Heart left ventricle (tissue), 13 donors: ENCODE measurements at regions not wholly inside any gene's neighbourhood (a gene's known extent, or its start where the extent isn't known, plus 50 kb on each side); places are given as distances from the start of the nearest gene placed in this dataset.

Source experiments
- POLR2A ChIP-seq, 2 donors: fragments of 450-650 bp; IDR thresholded peaks; one replicate each; pipeline ENCODE4 v1.6.1; 2017; ENCODE audit warnings: antibody characterized with exemption in 2 of 2, mild to moderate bottlenecking in 2 of 2, moderate library complexity in 2 of 2
- TF ChIP-seq, protein P1 (sequence below), 12 donors: fragments of 200-600 bp; sonication (generic) in 4 of 12; IDR thresholded peaks; one replicate each; pipeline versions ENCODE4 v1.5.0 to v1.8.0; 2018 to 2022; ENCODE audit warnings: antibody characterized with exemption in 12 of 12, mild to moderate bottlenecking in 5 of 12
- donor health status: ischemic (EF 13 %, LVEDD 7.1; RV severe dilation, severe dysfunction).
- donor health status: DM: no; HTN: yes; CAD: no.
- donor health status: DM: no; HTN: no; CAD: no.
- donor health status: ischemic (EF 25% LVEDD 6.9; RV normal size, moderate dysfunction).
- donor health status: ischemic (EF 25% LVEDD 5.7; RV mildly dilated, moderate dysfunction).
- donor health status: ischemic (EF 35%, LVEDD 5.7; RV mildly dilated, moderate dysfunction).
- donor health status: nonischemic (EF 11% LVEDD 7.7; RV severe dilation, severe dysfunction).
- donor health status: DM: yes; HTN: yes; CAD: no.
- donor health status: PGD.
- donor health status: ischemic (EF 29% LVEDD 5.4; RV normal size, mild dysfunction).
- donor health status: nonischemic (EF 23%, LVEDD 6.1; RV moderate dilation, normal function).

DNA sequence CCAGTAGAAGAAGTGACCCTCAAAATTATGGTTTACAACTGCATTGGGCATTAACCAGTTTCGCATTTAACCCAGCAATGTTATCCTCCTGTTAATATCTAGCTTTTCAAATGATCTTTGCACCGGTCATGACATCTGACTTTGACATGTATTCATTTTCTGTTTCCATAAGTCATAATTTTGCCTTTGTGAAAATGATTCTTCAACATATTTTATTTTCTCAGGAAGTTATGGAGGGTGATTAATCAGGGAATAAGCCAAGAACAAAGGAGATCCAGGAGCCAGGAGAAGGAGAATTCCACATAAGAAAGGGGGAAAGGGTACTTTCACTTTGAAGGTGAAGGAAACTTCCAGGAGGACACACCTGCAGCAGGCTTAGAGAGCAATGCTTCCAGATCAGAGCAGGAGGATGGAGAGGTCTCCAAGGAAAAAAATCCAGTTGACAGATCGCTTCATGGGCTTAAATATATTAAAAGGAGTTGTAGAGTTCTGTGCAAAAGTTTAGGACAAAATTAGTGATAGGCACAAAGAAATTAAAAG is 92.1 kb upstream of the FAM3C start:
- TF ChIP-seq, protein P1, sequence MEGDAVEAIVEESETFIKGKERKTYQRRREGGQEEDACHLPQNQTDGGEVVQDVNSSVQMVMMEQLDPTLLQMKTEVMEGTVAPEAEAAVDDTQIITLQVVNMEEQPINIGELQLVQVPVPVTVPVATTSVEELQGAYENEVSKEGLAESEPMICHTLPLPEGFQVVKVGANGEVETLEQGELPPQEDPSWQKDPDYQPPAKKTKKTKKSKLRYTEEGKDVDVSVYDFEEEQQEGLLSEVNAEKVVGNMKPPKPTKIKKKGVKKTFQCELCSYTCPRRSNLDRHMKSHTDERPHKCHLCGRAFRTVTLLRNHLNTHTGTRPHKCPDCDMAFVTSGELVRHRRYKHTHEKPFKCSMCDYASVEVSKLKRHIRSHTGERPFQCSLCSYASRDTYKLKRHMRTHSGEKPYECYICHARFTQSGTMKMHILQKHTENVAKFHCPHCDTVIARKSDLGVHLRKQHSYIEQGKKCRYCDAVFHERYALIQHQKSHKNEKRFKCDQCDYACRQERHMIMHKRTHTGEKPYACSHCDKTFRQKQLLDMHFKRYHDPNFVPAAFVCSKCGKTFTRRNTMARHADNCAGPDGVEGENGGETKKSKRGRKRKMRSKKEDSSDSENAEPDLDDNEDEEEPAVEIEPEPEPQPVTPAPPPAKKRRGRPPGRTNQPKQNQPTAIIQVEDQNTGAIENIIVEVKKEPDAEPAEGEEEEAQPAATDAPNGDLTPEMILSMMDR (IDR thresholded peaks at IDR 0.05), result no peak
- no peak for TF ChIP-seq POLR2A (IDR thresholded peaks at IDR 0.05)
